GM21723 (cell line): ENCODE measurements at regions not wholly inside any gene's neighbourhood (a gene's known extent, or its start where the extent isn't known, plus 50 kb on each side); places are given as distances from the start of the nearest gene placed in this dataset.

ENCODE experiments used
- ATAC-seq: cut with Tn5 transposase; IDR thresholded peaks from one replicate; pipeline ENCODE4 v1.9.1; 2021; ENCODE audit warnings: mild to moderate bottlenecking, moderate library complexity; ENCODE audit not compliant: unreplicated experiment

DNA sequence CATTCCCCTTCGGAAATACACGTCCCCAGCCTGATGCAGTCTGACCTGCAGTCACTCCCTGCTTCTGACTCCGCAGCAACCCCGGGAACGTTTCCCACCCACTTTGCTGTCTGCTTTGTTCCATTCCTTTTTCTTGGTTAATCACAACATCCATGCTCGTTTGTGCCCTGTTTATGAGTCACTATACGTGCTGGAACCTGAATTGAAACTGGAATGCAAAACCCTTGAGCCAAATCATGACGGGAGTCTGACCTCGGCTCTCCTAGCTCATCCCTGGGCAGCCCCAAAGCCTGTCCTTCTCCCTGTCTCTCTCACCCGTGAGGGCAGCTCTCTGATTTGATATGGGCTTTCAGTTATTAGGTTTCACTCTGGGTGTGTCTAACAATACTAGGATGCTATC, 57.1 kb upstream of the RNF152 start:
- ATAC-seq, result no peak

DNA sequence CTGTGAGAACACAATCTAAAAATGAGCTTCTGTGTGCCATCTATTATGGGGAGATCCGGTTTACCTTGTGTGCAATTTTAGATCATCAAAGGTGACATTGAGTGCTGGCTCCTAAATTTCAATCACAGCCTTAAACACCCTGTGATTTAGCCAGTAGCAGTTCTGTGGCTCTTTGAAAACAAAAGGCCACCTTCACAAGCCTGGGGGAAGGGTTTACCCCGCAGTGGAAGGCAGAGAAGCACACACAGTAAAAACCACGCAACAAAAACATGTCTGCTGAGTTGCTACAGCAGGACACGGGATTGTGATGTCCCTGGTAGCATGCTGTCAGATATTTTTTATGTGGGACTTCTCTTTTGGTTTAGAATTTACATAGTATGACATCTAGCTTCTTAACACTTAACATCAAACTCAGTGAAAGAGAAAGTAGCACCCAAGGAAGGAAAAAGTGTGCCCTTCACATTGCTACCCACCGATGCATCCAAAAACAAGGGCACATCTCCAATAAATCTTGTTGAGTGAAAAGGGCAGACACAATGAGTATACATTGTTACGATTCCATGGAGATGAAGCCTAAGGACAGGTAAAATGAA, 56.1 kb upstream of the RNF152 start:
- ATAC-seq, result no peak

- no peak for ATAC-seq
Measured at GRCh38 chr18:61948281-61948741, 55.5 kb upstream of the RNF152 start.

- no peak for ATAC-seq
Measured at GRCh38 chr18:61946449-61946848, 53.6 kb upstream of the RNF152 start.

GRCh38 chr18:61943175-61943964, 50.6 kb upstream of the RNF152 start:
- no peak for ATAC-seq
